ENCODE measurements at regions not wholly inside any gene's neighbourhood (a gene's known extent, or its start where the extent isn't known, plus 50 kb on each side); places are given as distances from the start of the nearest gene placed in this dataset.

DNA sequence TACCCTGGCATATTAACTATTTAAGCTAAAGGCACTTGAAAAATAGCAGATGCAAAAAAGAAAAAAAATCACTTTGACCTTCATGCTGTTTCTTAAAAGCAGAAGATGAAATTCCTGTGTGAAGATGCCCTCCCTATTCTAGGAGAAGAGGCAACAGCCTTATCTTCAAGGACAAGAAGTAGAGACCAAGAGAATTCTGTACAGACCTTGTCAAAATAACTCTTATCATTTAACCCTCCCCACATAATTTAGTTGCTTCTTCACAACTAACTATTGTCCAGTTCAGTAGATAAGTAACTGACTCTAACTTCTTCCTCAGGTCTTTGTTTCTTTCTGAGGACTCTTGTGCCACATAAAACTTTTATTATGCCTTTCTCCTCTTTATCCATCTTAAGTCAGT, 72.0 kb upstream of the MARCHF10 start:
- H3K36me3 ChIP-seq, result no peaks in the 10 kb centered on the region
- no peaks in the 10 kb centered on the region for H4K20me1 ChIP-seq (ENCODE audit: low read depth)
- no peaks in the 10 kb centered on the region for H3F3A ChIP-seq (ENCODE audit: low read depth)
- no peak overlapping the region for H3K4me2 ChIP-seq
- H3K9me3 ChIP-seq (ENCODE audit: low read depth), result no peaks in the 10 kb centered on the region
- Mint-ChIP-seq H3K36me3 (no peaks in the 10 kb centered on the region), H3K4me1 (peaks cover 18% of the 10 kb centered on the region), H3K9me3 (no peaks in the 10 kb centered on the region), H3K27ac (no peak overlapping the region), H3K27me3 (ENCODE audit: insufficient read depth, low read depth) (peaks cover 9% of the 10 kb centered on the region), H3K4me3 (no peak overlapping the region)
- H3K27ac ChIP-seq, result no peak overlapping the region
- H3K27me3 ChIP-seq, result no peaks in the 10 kb centered on the region
- no peak overlapping the region for H2AFZ ChIP-seq (replicated peaks)
- no peak for TF ChIP-seq EZH2phosphoT487 (IDR thresholded peaks at IDR 0.05)
- TF ChIP-seq EZH2 (IDR thresholded peaks at IDR 0.05), result no peak
- TF ChIP-seq, protein P1, sequence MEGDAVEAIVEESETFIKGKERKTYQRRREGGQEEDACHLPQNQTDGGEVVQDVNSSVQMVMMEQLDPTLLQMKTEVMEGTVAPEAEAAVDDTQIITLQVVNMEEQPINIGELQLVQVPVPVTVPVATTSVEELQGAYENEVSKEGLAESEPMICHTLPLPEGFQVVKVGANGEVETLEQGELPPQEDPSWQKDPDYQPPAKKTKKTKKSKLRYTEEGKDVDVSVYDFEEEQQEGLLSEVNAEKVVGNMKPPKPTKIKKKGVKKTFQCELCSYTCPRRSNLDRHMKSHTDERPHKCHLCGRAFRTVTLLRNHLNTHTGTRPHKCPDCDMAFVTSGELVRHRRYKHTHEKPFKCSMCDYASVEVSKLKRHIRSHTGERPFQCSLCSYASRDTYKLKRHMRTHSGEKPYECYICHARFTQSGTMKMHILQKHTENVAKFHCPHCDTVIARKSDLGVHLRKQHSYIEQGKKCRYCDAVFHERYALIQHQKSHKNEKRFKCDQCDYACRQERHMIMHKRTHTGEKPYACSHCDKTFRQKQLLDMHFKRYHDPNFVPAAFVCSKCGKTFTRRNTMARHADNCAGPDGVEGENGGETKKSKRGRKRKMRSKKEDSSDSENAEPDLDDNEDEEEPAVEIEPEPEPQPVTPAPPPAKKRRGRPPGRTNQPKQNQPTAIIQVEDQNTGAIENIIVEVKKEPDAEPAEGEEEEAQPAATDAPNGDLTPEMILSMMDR (IDR thresholded peaks at IDR 0.05), result no peak
- no peak overlapping the region for H3K4me3 ChIP-seq
- DNase-seq (ENCODE audit: low spot score), result no peak
- H3K4me1 ChIP-seq, result no peaks in the 10 kb centered on the region
- H3K9ac ChIP-seq, result no peak overlapping the region
- no peaks in the 10 kb centered on the region for H3K79me2 ChIP-seq (ENCODE audit: low read depth)

DNA sequence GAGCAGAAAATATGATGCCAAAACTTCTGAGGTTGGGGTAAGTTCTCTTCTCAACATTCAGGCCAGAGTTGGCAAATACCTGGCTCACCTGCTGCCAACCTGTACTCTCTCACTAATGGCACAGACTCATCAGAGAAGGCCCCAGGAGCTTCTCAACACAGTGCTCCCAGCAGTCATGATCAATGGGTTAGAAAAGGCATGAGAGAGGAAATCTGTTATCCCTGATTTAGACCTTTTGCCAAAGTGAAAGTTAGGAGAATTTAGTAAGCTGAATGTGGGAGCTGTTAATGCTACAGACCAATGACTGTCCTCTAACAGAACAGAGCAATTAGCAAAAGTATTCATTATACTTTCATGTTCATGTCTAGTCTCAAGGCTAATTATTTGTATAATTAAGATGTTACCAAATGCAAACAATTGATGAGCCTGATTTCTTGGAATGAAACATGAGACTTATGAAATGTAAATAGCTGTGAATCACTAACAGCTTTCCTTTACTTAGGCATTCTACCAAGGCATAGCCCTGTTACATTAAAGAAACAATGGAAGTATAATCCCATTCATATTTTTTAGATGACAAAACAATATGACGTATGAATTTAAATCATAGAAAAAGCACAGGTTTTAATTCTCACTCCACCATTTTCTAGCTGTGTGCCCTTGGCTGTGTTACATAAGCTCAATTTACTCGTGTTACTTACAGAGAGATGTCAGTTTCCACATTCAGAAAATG, 68.7 kb upstream of the MARCHF10 start:
- H3K4me2 ChIP-seq, result no peak overlapping the region
- H3K4me1 ChIP-seq, result no peaks in the 10 kb centered on the region
- no peak overlapping the region for H3K9ac ChIP-seq
- H3K27ac Mint-ChIP-seq, result no peak overlapping the region
- H3K79me2 ChIP-seq (ENCODE audit: low read depth), result no peaks in the 10 kb centered on the region
- no peaks in the 10 kb centered on the region for H3K9me3 ChIP-seq (ENCODE audit: low read depth)
- H4K20me1 ChIP-seq (ENCODE audit: low read depth), result no peaks in the 10 kb centered on the region
- H3K27ac ChIP-seq, result no peak overlapping the region
- no peaks in the 10 kb centered on the region for H3K36me3 ChIP-seq
- no peaks in the 10 kb centered on the region for H3K9me3 Mint-ChIP-seq
- peaks cover 6% of the 10 kb centered on the region for H3K27me3 Mint-ChIP-seq (ENCODE audit: insufficient read depth, low read depth)
- TF ChIP-seq, protein P1 (IDR thresholded peaks at IDR 0.05), result no peak
- TF ChIP-seq EZH2phosphoT487 (IDR thresholded peaks at IDR 0.05), result no peak
- no peak for TF ChIP-seq EZH2 (IDR thresholded peaks at IDR 0.05)
- no peaks in the 10 kb centered on the region for H3K27me3 ChIP-seq
- no peak overlapping the region for H2AFZ ChIP-seq (replicated peaks)
- no peak overlapping the region for H3K4me3 ChIP-seq
- no peaks in the 10 kb centered on the region for H3K36me3 Mint-ChIP-seq
- no peak for DNase-seq (ENCODE audit: low spot score)
- no peaks in the 10 kb centered on the region for H3F3A ChIP-seq (ENCODE audit: low read depth)
- no peak overlapping the region for H3K4me3 Mint-ChIP-seq
- peaks cover 33% of the 10 kb centered on the region for H3K4me1 Mint-ChIP-seq

DNA sequence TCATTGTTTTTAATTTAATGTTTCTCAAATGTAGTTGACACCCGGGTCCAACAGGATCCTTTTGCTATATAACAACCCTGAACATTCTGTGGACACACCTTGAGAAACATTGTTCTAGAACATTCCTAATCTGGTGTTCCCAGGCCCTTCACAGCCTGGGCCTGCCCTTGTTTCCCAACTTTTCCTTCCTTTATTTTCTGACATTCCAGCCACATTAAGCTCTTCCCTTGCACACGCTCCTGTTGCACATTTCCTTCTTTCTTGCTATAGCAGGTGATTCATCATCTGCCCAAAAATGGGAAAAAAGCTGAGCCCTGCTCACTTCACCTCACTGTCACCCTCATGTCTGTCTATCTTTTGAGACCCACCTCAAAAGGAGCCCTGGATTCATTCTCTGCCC, 67.9 kb upstream of the MARCHF10 start:
- Histone ChIP-seq H3K79me2 (ENCODE audit: low read depth) (no peaks in the 10 kb centered on the region), H3K4me1 (peaks cover 4% of the 10 kb centered on the region), H3K4me2 (no peak overlapping the region), H3K9ac (no peak overlapping the region), H2AFZ (replicated peaks) (no peak overlapping the region), H3K9me3 (ENCODE audit: low read depth) (no peaks in the 10 kb centered on the region), H3K4me3 (no peak overlapping the region), H3F3A (ENCODE audit: low read depth) (no peaks in the 10 kb centered on the region), H3K27ac (no peak overlapping the region), H3K36me3 (no peaks in the 10 kb centered on the region), H3K27me3 (no peaks in the 10 kb centered on the region), H4K20me1 (ENCODE audit: low read depth) (no peaks in the 10 kb centered on the region)
- Mint-ChIP-seq H3K27me3 (ENCODE audit: insufficient read depth, low read depth) (peaks cover 6% of the 10 kb centered on the region), H3K36me3 (no peaks in the 10 kb centered on the region), H3K4me3 (no peak overlapping the region), H3K9me3 (no peaks in the 10 kb centered on the region), H3K27ac (no peak overlapping the region), H3K4me1 (peaks cover 39% of the 10 kb centered on the region)
- TF ChIP-seq EZH2phosphoT487 (IDR thresholded peaks at IDR 0.05), result no peak
- TF ChIP-seq EZH2 (IDR thresholded peaks at IDR 0.05), result no peak
- TF ChIP-seq, protein P1 (IDR thresholded peaks at IDR 0.05), result no peak
- no peak for DNase-seq (ENCODE audit: low spot score)

Measured in neural progenitor cell (in vitro differentiated cells).